ENCODE measurements at regions not wholly inside any gene's neighbourhood (a gene's known extent, or its start where the extent isn't known, plus 50 kb on each side); places are given as distances from the start of the nearest gene placed in this dataset.

- no peak overlapping the region for H3K4me3 Mint-ChIP-seq
- H3K36me3 Mint-ChIP-seq = no peaks in the 10 kb centered on the region
- peaks cover 0 to 8% (median under 1%) of the 10 kb centered on the region in 4 donors for H3K4me1 Mint-ChIP-seq
- DNase-seq (no peak), ATAC-seq (no peak)
- H3K27me3 Mint-ChIP-seq = peaks cover 2 to 27% (median 10%) of the 10 kb centered on the region in 5 donors
- H3K27ac Mint-ChIP-seq = no peak overlapping the region
- no peaks in the 10 kb centered on the region for H3K9me3 Mint-ChIP-seq
- POLR2A ChIA-PET = no interaction called here
These were observed 335.6 kb downstream of the ZSWIM6 start for GRCh38 chr5:61667525-61668218.

- Mint-ChIP-seq H3K27me3 (peaks cover 4 to 32% (median 12%) of the 10 kb centered on the region in 5 donors), H3K36me3 (no peaks in the 10 kb centered on the region), H3K4me1 (peaks cover 0 to 18% (median under 1%) of the 10 kb centered on the region in 4 donors), H3K27ac (no peak overlapping the region), H3K4me3 (no peak overlapping the region), H3K9me3 (no peaks in the 10 kb centered on the region)
- ATAC-seq (no peak), DNase-seq (no peak)
- POLR2A ChIA-PET = no interaction called here
These were observed 337.5 kb downstream of the ZSWIM6 start for GRCh38 chr5:61669531-61669930.

GRCh38 chr5:61670941-61671340 is 338.9 kb downstream of the ZSWIM6 start:
- Mint-ChIP-seq H3K27ac (no peak overlapping the region), H3K4me3 (no peak overlapping the region), H3K27me3 (peaks cover 4 to 33% (median 12%) of the 10 kb centered on the region in 5 donors), H3K36me3 (no peaks in the 10 kb centered on the region), H3K4me1 (peaks cover 0 to 18% (median under 1%) of the 10 kb centered on the region in 4 donors), H3K9me3 (no peaks in the 10 kb centered on the region)
- POLR2A ChIA-PET = no interaction called here
- no peak for DNase-seq
- no peak for ATAC-seq

GRCh38 chr5:61673007-61673735 is 341.1 kb downstream of the ZSWIM6 start:
- H3K4me3 Mint-ChIP-seq = peak overlapping the region in 1 of 10 donors; percentile 8
- DNase-seq (no peak), ATAC-seq (no peak)
- H3K27ac Mint-ChIP-seq = no peak overlapping the region
- H3K36me3 Mint-ChIP-seq = no peaks in the 10 kb centered on the region
- peaks cover 0 to 15% (median under 1%) of the 10 kb centered on the region in 4 donors for H3K4me1 Mint-ChIP-seq
- POLR2A ChIA-PET = no interaction called here
- H3K27me3 Mint-ChIP-seq = peaks cover 2 to 27% (median 12%) of the 10 kb centered on the region in 5 donors
- H3K9me3 Mint-ChIP-seq = no peaks in the 10 kb centered on the region

- H3K27ac Mint-ChIP-seq = no peak overlapping the region
- peaks cover 0 to 15% (median under 1%) of the 10 kb centered on the region in 4 donors for H3K4me1 Mint-ChIP-seq
- no peaks in the 10 kb centered on the region for H3K9me3 Mint-ChIP-seq
- DNase-seq (no peak), ATAC-seq (no peak)
- peaks cover 3 to 27% (median 7%) of the 10 kb centered on the region in 5 donors for H3K27me3 Mint-ChIP-seq
- POLR2A ChIA-PET = no interaction called here
- H3K36me3 Mint-ChIP-seq = no peaks in the 10 kb centered on the region
- H3K4me3 Mint-ChIP-seq = no peak overlapping the region
These were observed 342.3 kb downstream of the ZSWIM6 start for GRCh38 chr5:61674378-61674777.

- H3K4me3 Mint-ChIP-seq = no peak overlapping the region
- H3K27me3 Mint-ChIP-seq = peaks cover 0 to 22% (median 7%) of the 10 kb centered on the region in 5 donors
- no peaks in the 10 kb centered on the region for H3K9me3 Mint-ChIP-seq
- H3K4me1 Mint-ChIP-seq = peaks cover 0 to 15% (median under 1%) of the 10 kb centered on the region in 4 donors
- POLR2A ChIA-PET = no interaction called here
- H3K27ac Mint-ChIP-seq = peak overlapping the region in 1 of 10 donors; percentile 11
- no peak for DNase-seq
- H3K36me3 Mint-ChIP-seq = no peaks in the 10 kb centered on the region
- no peak for ATAC-seq
These were observed 343.1 kb downstream of the ZSWIM6 start for GRCh38 chr5:61675015-61675692.

- Mint-ChIP-seq H3K4me1 (peaks cover 0 to 15% (median under 1%) of the 10 kb centered on the region in 4 donors), H3K27me3 (peaks cover 0 to 19% (median 8%) of the 10 kb centered on the region in 5 donors), H3K36me3 (no peaks in the 10 kb centered on the region), H3K9me3 (no peaks in the 10 kb centered on the region), H3K27ac (no peak overlapping the region), H3K4me3 (no peak overlapping the region)
- POLR2A ChIA-PET = no interaction called here
- DNase-seq = no peak
- no peak for ATAC-seq
These were observed 345.2 kb downstream of the ZSWIM6 start for GRCh38 chr5:61677220-61677619.

GRCh38 chr5:61678966-61679365 is 346.9 kb downstream of the ZSWIM6 start:
- Mint-ChIP-seq H3K27ac (no peak overlapping the region), H3K36me3 (no peaks in the 10 kb centered on the region), H3K4me3 (no peak overlapping the region), H3K9me3 (no peaks in the 10 kb centered on the region), H3K27me3 (peaks cover 0 to 12% (median 7%) of the 10 kb centered on the region in 5 donors), H3K4me1 (peaks cover 0 to under 1% (median 0%) of the 10 kb centered on the region in 4 donors)
- POLR2A ChIA-PET = no interaction called here
- ATAC-seq (no peak), DNase-seq (no peak)

GRCh38 chr5:61679562-61679961 is 347.5 kb downstream of the ZSWIM6 start:
- Mint-ChIP-seq H3K36me3 (no peaks in the 10 kb centered on the region), H3K4me1 (no peaks in the 10 kb centered on the region), H3K4me3 (no peak overlapping the region), H3K27ac (no peak overlapping the region), H3K27me3 (peaks cover 0 to 13% (median 6%) of the 10 kb centered on the region in 5 donors), H3K9me3 (peaks cover 0 to 2% (median 0%) of the 10 kb centered on the region in 9 donors)
- ATAC-seq (no peak), DNase-seq (no peak)
- POLR2A ChIA-PET = no interaction called here

- POLR2A ChIA-PET = no interaction called here
- Mint-ChIP-seq H3K36me3 (no peaks in the 10 kb centered on the region), H3K27me3 (peaks cover 2 to 13% (median 7%) of the 10 kb centered on the region in 5 donors), H3K4me1 (no peaks in the 10 kb centered on the region), H3K4me3 (no peak overlapping the region), H3K9me3 (peaks cover 0 to 2% (median 0%) of the 10 kb centered on the region in 9 donors), H3K27ac (no peak overlapping the region)
- DNase-seq (no peak), ATAC-seq (no peak)
These were observed 348.2 kb downstream of the ZSWIM6 start for GRCh38 chr5:61680247-61680646.

GRCh38 chr5:61683148-61683547 is 351.1 kb downstream of the ZSWIM6 start:
- Mint-ChIP-seq H3K27ac (no peak overlapping the region), H3K4me1 (peaks cover 0 to 1% (median 0%) of the 10 kb centered on the region in 4 donors), H3K9me3 (peaks cover 0 to 2% (median 0%) of the 10 kb centered on the region in 9 donors), H3K36me3 (no peaks in the 10 kb centered on the region), H3K4me3 (no peak overlapping the region), H3K27me3 (peaks cover 14 to 31% (median 21%) of the 10 kb centered on the region in 5 donors)
- POLR2A ChIA-PET = no interaction called here
- DNase-seq (no peak), ATAC-seq (no peak)

GRCh38 chr5:61683926-61684325 is 351.9 kb downstream of the ZSWIM6 start:
- H3K9me3 Mint-ChIP-seq = peaks cover 0 to 2% (median 0%) of the 10 kb centered on the region in 9 donors
- no peak for DNase-seq
- peaks cover 0 to 1% (median 0%) of the 10 kb centered on the region in 4 donors for H3K4me1 Mint-ChIP-seq
- H3K27ac Mint-ChIP-seq = no peak overlapping the region
- H3K4me3 Mint-ChIP-seq = no peak overlapping the region
- no peaks in the 10 kb centered on the region for H3K36me3 Mint-ChIP-seq
- POLR2A ChIA-PET = no interaction called here
- ATAC-seq = no peak
- peaks cover 14 to 39% (median 21%) of the 10 kb centered on the region in 5 donors for H3K27me3 Mint-ChIP-seq

Measured in naive thymus-derived CD8-positive, alpha-beta T cell (primary cell).